LNCAP (cell line): ENCODE measurements at regions not wholly inside any gene's neighbourhood (a gene's known extent, or its start where the extent isn't known, plus 50 kb on each side); places are given as distances from the start of the nearest gene placed in this dataset.

Source experiments
- CTCF ChIP-seq: fragments of 450-650 bp; IDR thresholded peaks from 2 replicates; pipeline ENCODE4 v1.5.1; 2017; ENCODE audit warnings: mild to moderate bottlenecking

GRCh38 chr4:33649471-33649870 is 2594.8 kb downstream of the ARAP2 start:
- no peak for TF ChIP-seq CTCF

GRCh38 chr4:33650036-33650435 is 2594.3 kb downstream of the ARAP2 start:
- no peak for TF ChIP-seq CTCF

DNA sequence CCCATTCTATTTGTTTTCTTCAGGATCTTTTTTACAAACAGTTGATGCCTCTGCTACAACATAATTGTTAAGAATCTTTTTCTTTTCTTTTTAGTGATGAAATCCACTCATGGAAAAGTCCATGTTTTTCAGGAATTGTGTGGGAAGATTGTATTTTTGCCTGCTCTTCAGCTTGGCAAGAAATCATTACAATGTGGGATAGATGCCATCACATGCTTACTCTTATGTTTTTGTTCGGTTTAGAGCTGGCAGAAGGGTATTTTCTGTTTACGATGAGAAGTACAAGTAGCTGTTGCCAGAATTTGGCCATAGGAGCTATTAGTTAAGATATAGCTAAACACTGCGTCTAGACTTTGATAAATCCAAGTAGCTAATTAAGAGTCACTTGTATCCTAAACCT is 2585.3 kb downstream of the ARAP2 start:
- TF ChIP-seq CTCF, result no peak

GRCh38 chr4:33661636-33662035 is 2582.7 kb downstream of the ARAP2 start:
- no peak for TF ChIP-seq CTCF

DNA sequence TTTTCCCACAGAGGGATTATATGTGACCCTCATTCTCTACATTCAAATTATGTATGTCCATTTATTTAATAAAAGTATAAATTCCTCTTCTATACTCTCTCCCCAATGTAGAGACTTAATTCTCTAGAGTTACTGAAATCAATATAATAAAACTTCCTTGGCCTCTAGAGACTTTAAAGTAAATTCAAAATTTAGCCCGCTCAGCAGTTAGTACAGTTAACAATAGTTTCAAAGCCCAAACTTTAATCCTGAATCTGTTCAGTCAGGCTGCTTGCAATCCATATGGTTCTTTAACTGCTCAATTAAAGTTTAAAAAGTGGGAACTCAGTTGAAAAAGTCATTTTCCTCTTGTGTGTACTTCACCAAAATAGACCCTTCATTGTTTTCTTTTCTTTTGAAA is 2558.4 kb downstream of the ARAP2 start:
- TF ChIP-seq CTCF, result no peak

DNA sequence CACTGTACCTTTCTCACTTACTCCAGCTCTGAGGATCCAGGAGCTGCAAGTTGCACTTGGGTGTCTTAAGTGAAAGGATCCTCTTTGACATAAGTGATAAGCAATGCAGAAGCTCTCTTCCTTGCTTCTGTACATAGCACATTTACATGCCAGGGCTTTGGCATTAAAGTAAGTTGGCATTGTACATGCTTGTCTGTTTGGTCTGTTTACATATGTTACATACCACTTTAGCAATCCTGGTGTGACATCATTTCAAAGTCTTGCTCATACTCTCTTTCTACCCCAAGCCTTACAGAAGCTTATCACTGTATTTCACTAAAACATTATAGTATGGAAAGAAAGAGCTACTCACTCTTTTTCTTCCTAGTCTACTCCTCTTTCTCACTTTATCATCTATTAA is 2548.3 kb downstream of the ARAP2 start:
- no peak for TF ChIP-seq CTCF

DNA sequence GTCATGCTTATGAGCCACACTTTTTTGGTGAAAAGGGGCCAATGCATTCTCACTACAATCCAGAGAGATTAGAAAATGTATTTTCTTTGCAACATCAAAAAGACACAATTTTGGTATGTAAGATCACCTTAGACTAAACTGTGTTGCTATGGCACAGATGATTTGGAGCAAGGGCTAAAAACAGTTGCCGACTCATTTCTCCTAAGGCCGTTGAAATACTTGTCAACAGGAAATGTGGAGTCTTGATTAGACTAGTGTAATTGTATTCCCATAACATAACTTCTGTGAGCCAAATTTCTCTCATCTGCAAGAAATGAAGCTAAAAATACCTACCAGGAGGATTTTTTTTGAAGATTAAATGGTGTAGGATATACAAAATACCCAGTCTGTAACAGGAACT is 2547.7 kb downstream of the ARAP2 start:
- no peak for TF ChIP-seq CTCF

DNA sequence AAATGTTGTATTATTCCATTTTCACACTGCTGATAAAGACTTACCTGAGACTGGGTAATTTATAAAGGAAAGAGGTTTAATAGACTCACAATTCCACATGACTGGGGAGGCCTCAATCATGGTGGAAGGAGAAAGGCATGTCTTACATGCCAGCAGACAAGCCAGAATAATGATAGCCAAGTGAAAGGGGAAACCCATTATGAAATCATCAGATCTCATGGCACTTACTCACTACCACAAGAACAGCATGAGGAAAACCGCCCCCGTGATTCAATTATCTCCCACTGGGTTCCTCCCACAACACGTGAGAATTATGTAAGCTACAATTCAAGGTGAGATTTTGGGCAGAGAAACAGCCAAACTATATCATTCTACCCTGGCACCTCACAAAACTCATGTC is 2535.1 kb downstream of the ARAP2 start:
- TF ChIP-seq CTCF, result no peak
